ENCODE measurements at regions not wholly inside any gene's neighbourhood (a gene's known extent, or its start where the extent isn't known, plus 50 kb on each side); places are given as distances from the start of the nearest gene placed in this dataset.

DNA sequence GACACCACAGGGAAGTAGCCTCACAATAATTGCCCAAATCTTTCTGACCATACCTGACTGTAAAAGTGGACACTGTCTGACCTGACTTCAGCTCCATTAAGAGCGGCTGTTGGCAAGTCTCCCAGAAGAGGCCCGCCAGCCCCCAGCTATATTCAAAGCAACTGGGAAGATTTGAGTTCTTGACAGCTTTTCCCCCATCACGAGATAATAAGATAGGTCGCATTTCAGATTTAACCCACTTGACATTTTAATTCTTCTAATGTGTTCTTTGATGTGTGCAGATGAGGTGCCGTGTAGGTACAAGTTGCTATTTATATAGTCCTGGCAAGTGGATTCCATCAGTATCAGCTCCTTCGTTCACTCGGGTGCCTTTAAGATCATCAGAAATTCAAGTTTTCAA lies 345.7 kb downstream of the DRD1 start:
- ATAC-seq (no peak), DNase-seq (no peak)
- intact Hi-C loops (cut with DNase I, micrococcal nuclease) = no loop called here

DNA sequence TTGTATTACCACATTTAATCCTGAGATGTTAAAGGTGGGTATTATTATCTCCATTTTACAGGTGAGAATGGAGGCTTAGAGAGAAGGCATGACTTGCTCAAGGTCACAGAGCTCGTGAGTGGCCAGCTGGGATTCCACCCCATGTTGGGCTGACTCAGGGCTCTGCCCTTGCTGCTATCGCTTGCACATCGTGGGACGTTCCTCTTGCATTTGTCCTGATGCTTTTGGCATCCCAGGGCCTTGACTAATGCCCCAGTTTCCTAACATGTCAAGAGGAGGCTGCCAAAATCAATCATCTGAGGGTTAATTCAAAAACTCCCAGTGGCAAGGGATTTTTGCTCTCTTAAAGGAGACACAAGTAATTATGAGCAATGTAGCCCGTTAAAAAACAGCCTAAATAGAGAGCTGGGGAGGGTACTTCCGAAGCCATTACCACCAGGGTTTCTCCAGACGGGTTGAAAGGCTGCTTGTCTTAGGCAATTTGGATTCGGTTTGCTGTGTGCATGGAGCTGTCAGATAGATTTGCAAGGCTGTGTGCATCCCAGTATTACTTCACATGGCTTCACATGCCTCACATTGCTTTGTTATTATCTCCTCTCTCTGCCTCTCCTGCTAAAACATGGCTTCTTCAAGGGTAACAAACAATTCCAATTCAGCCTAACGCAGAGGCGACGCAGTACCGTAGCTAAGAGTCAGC lies 347.4 kb downstream of the DRD1 start:
- DNase-seq = no peak
- intact Hi-C loops (cut with DNase I, micrococcal nuclease) = no loop called here

DNA sequence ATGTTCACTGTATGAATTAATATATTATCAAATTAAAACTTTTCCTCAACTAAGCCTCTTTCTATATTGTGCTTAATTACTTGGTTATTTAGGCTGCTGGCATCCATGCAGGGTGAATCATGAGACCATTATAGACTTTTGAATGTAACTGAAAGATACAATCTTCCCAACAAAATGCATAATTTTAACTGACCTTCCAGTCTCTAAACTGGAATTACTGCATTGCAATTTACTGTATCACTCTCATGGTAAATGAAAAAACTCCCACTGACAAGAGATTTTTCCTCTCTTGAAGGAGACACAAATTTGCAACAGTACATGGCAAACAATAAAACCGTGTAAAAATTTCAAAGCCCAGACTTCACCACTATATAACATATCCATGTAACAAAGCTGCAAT lies 349.5 kb downstream of the DRD1 start:
- ATAC-seq (no peak), DNase-seq (no peak)
- intact Hi-C loops (cut with DNase I, micrococcal nuclease) = no loop called here

More for the DNA sequence above, 347.4 kb downstream of the DRD1 start:
- ATAC-seq = no peak

DNA sequence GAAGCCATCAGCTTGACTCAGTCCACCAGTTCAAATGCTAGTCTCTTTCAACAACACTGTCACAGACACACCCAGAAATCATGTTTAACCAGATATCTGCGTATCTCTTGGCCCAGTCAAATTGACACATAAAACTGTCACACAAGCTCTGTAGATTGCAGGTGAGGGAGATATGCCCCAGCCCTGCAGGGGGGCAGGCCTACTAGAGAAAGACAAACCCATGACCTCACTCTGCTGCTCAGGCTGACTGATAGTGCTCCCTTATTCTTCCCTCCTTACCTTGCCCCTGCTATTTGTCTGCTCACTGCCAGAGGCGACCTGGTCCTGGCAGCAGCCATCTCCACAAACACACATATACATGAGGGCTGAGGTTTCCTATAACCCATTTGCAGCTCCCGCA lies 351.3 kb downstream of the DRD1 start:
- DNase-seq (no peak), ATAC-seq (no peak)
- intact Hi-C loops (cut with DNase I, micrococcal nuclease) = no loop called here

DNA sequence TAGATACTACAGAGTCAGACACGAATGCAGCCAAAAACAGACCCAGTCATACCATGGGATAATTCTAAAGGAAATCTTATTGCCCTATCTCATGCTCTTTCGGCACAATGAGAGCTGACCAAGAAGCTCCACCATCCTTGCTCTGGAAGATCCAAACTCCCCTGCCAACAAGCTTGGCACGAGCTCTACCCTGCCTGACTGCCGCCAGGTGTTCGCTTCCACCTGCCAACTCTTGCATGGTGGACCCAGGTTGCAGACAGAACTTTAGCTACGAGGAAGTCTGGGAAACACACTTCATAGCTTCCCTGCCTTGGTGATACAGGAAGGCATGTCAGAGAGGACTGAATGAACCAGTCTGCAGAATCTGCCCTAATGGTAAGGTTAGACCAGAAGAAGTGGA lies 355.0 kb downstream of the DRD1 start:
- no peak for DNase-seq
- intact Hi-C loops (cut with DNase I, micrococcal nuclease) = no loop called here
- ATAC-seq = no peak

- no peak for DNase-seq
- intact Hi-C loops (cut with DNase I, micrococcal nuclease) = no loop called here
- no peak for ATAC-seq
Observed at GRCh38 chr5:175082866-175083590, 358.6 kb downstream of the MSX2 start.

- intact Hi-C loops (cut with DNase I, micrococcal nuclease) = no loop called here
- DNase-seq (no peak), ATAC-seq (no peak)
Observed at GRCh38 chr5:175082346-175082745, 358.0 kb downstream of the MSX2 start.

- ATAC-seq = no peak
- intact Hi-C loops (cut with DNase I, micrococcal nuclease) = no loop called here
Observed at GRCh38 chr5:175079707-175080106, 355.3 kb downstream of the MSX2 start.

GRCh38 chr5:175070283-175070682 lies 345.9 kb downstream of the MSX2 start:
- no peak for ATAC-seq

More at GRCh38 chr5:175079707-175080106, 355.3 kb downstream of the MSX2 start:
- no peak for DNase-seq

GRCh38 chr5:175060257-175060656 lies 335.9 kb downstream of the MSX2 start:
- no peak for ATAC-seq
- DNase-seq = no peak
- intact Hi-C loops (cut with DNase I, micrococcal nuclease) = no loop called here

More at GRCh38 chr5:175070283-175070682, 345.9 kb downstream of the MSX2 start:
- no peak for DNase-seq
- intact Hi-C loops (cut with DNase I, micrococcal nuclease) = no loop called here

DNA sequence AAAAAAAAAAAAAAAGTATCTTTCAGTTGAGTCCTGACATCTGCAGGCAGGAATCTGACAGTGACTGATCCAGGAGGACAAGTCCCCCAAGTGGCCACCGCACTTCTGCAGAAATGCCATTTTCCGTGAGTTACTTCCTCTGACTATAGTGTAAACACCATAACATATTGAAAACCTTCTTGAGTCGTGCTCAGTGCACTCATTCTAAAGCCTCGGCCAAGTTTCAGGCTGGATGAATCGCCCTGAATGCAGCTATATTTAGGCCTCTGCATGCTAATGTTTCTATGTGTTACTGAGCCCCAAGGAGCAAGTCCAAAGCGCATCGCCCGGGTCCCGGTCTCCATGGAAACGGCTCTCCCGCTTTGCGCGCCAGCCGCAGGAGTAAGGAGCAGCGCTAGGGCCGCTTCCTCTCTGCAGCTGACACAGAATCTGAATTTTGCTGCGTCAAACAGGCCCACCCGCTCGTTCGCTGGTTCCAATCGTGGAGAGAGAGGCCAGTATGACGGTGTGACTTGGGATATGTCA lies 335.4 kb downstream of the MSX2 start:
- no peak for ATAC-seq
- intact Hi-C loops (cut with DNase I, micrococcal nuclease) = no loop called here
- peak in 1 of 2 donors; percentile 10 for DNase-seq

GRCh38 chr5:175056831-175057230 lies 332.4 kb downstream of the MSX2 start:
- intact Hi-C loops (cut with DNase I, micrococcal nuclease) = no loop called here
- no peak for DNase-seq
- ATAC-seq = no peak

- ATAC-seq (no peak), DNase-seq (no peak)
- intact Hi-C loops (cut with DNase I, micrococcal nuclease) = no loop called here
Observed at GRCh38 chr5:175054243-175054642, 329.9 kb downstream of the MSX2 start.

DNA sequence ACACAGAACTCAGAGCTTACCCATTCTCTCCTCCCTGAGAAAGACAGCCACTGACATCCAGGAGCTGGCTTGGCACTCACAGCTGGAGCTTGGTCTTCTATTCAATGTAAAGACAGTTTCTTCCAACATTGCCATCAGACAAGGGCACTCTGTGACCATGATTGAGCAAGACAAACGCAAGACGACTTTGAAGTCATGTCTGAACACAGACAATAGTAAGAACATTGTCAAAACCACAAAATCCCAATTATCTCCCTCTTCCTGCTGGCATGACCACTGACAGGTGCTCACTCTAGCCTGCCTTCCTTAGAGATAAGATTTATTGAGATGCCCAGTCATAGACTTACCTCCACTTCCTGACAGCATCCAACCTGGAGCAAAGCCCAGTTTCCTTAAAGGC lies 328.0 kb downstream of the MSX2 start:
- no peak for ATAC-seq
- intact Hi-C loops (cut with DNase I, micrococcal nuclease) = no loop called here
- DNase-seq = no peak

DNA sequence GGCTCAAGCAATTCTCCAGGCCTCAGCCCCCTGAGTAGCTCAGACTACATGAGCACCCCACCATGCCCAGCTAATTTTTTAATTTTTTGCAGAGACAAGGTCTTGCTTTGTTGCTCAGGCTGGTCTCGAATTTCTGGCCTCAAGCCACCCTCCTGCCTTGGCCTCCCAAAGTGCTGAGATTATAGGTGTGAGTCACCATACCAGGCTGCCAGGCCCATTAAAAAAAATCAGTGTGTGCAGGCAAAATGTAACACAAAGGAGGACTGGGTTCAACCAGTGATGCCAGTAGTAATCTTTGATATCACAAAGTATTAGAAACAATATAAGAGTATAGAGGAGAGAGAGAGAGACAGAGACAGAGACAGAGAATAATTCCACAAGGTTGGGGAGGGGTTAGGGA lies 322.7 kb downstream of the MSX2 start:
- ATAC-seq (no peak), DNase-seq (no peak)
- intact Hi-C loops (cut with DNase I, micrococcal nuclease) = no loop called here

DNA sequence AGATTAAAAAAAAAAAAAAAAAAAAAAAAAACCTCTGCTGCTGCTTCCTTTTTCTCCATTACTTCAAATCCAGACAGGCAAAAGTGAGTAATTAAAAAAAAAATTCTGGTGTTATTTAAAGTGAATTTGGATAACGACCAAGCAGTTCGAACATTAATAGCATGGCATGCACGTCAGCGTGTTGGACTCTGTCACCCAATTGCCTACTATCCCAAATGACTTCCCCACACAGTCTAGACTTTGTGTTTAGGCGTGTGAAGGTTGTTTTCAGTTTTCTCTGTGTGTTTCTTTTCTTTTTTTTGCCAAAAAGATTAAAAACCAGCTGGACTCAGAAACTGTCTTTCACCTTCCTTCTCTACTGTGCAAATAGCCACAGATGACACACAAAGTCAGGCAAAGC lies 321.4 kb downstream of the MSX2 start:
- intact Hi-C loops (cut with DNase I, micrococcal nuclease) = no loop called here
- no peak for ATAC-seq
- DNase-seq = no peak

GRCh38 chr5:175037820-175038219 lies 313.4 kb downstream of the MSX2 start:
- intact Hi-C loops (cut with DNase I, micrococcal nuclease) = no loop called here
- DNase-seq (no peak), ATAC-seq (no peak)

GRCh38 chr5:175035882-175036533 lies 311.6 kb downstream of the MSX2 start:
- no peak for DNase-seq
- no peak for ATAC-seq
- intact Hi-C loops (cut with DNase I, micrococcal nuclease) = no loop called here

GRCh38 chr5:175034924-175035323 lies 310.5 kb downstream of the MSX2 start:
- intact Hi-C loops (cut with DNase I, micrococcal nuclease) = no loop called here
- no peak for DNase-seq
- ATAC-seq = no peak

DNA sequence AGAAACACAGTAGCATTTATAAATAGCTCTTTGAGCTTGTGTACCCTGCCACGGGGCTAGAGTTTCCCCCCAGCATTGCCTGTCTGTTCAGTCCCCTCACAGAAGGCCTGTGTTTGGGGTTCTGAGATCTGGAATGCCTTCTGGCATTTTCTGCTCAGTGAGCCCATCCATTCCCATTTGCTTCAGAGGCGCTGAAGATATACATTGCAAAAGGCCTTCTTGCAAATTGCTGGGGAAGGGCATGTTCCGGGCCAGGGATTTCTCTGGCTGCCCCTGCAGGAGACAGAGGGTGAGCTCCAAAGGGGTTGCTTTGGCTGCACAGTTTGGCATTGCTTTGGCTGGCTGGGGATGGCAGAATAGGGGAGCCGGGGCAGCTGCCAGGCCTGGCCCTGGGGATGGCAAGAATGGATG lies 308.4 kb downstream of the MSX2 start:
- intact Hi-C loops (cut with DNase I, micrococcal nuclease) = no loop called here
- no peak for ATAC-seq
- DNase-seq = no peak

All from left colon (tissue), 2 donors.